Heart left ventricle (tissue), 13 donors: ENCODE measurements at regions not wholly inside any gene's neighbourhood (a gene's known extent, or its start where the extent isn't known, plus 50 kb on each side); places are given as distances from the start of the nearest gene placed in this dataset.

ENCODE experiments used
- POLR2A ChIP-seq, 2 donors: fragments of 450-650 bp; IDR thresholded peaks; one replicate each; pipeline ENCODE4 v1.6.1; 2017; ENCODE audit warnings: antibody characterized with exemption in 2 of 2, mild to moderate bottlenecking in 2 of 2, moderate library complexity in 2 of 2
- TF ChIP-seq, protein P1 (sequence below), 12 donors: fragments of 200-600 bp; sonication (generic) in 4 of 12; IDR thresholded peaks; one replicate each; pipeline versions ENCODE4 v1.5.0 to v1.8.0; 2018 to 2022; ENCODE audit warnings: antibody characterized with exemption in 12 of 12, mild to moderate bottlenecking in 5 of 12
- donor health status: ischemic (EF 13 %, LVEDD 7.1; RV severe dilation, severe dysfunction).
- donor health status: DM: no; HTN: yes; CAD: no.
- donor health status: DM: no; HTN: no; CAD: no.
- donor health status: ischemic (EF 25% LVEDD 6.9; RV normal size, moderate dysfunction).
- donor health status: ischemic (EF 25% LVEDD 5.7; RV mildly dilated, moderate dysfunction).
- donor health status: ischemic (EF 35%, LVEDD 5.7; RV mildly dilated, moderate dysfunction).
- donor health status: nonischemic (EF 11% LVEDD 7.7; RV severe dilation, severe dysfunction).
- donor health status: DM: yes; HTN: yes; CAD: no.
- donor health status: PGD.
- donor health status: ischemic (EF 29% LVEDD 5.4; RV normal size, mild dysfunction).
- donor health status: nonischemic (EF 23%, LVEDD 6.1; RV moderate dilation, normal function).

DNA sequence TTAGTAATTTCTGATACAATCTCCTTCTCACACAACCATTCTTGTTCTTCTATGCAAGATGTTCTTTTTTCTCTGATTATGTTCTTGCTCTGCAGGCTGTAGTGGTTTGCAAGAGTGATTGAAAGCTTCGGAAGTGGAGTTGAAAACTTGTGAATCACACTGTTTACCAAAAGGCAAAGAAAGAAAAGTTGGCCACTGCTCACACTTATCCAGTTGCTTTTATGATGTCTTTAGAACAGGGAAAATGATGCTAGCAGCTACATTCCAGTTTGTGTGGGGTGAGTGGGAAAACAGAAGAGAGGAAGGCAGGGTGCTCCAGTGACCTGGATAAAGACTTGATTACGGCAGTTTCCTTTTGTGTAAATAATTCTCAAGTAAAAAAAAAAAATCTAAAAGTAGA lies 583.3 kb downstream of the TENT5A start:
- TF ChIP-seq POLR2A (IDR thresholded peaks at IDR 0.05), result no peak
- TF ChIP-seq, protein P1, sequence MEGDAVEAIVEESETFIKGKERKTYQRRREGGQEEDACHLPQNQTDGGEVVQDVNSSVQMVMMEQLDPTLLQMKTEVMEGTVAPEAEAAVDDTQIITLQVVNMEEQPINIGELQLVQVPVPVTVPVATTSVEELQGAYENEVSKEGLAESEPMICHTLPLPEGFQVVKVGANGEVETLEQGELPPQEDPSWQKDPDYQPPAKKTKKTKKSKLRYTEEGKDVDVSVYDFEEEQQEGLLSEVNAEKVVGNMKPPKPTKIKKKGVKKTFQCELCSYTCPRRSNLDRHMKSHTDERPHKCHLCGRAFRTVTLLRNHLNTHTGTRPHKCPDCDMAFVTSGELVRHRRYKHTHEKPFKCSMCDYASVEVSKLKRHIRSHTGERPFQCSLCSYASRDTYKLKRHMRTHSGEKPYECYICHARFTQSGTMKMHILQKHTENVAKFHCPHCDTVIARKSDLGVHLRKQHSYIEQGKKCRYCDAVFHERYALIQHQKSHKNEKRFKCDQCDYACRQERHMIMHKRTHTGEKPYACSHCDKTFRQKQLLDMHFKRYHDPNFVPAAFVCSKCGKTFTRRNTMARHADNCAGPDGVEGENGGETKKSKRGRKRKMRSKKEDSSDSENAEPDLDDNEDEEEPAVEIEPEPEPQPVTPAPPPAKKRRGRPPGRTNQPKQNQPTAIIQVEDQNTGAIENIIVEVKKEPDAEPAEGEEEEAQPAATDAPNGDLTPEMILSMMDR (IDR thresholded peaks at IDR 0.05), result no peak
